Glutamatergic neuron (in vitro differentiated cells): ENCODE measurements at regions not wholly inside any gene's neighbourhood (a gene's known extent, or its start where the extent isn't known, plus 50 kb on each side); places are given as distances from the start of the nearest gene placed in this dataset.

ENCODE experiments used
- DNase-seq: peaks from one replicate; pipeline ENCODE4 v3.0.0; 2022
- H3K27ac Mint-ChIP-seq: one replicate; pipeline ENCODE4 v1.8.0; 2020; ENCODE audit warnings: mild to moderate bottlenecking, mixed read lengths, inconsistent platforms; ENCODE audit not compliant: unreplicated experiment
- H3K27me3 Mint-ChIP-seq: one replicate; pipeline ENCODE4 v1.8.0; 2020; ENCODE audit warnings: mild to moderate bottlenecking, moderate library complexity, mixed read lengths, inconsistent platforms; ENCODE audit not compliant: unreplicated experiment
- H3K36me3 Mint-ChIP-seq: one replicate; pipeline ENCODE4 v1.8.0; 2020; ENCODE audit warnings: mild to moderate bottlenecking, mixed read lengths, inconsistent platforms; ENCODE audit not compliant: unreplicated experiment
- H3K4me1 Mint-ChIP-seq: one replicate; pipeline ENCODE4 v1.8.0; 2020; ENCODE audit warnings: mild to moderate bottlenecking, low read depth, mixed read lengths, inconsistent platforms; ENCODE audit not compliant: unreplicated experiment
- H3K4me3 Mint-ChIP-seq: one replicate; pipeline ENCODE4 v1.8.0; 2020; ENCODE audit warnings: mild to moderate bottlenecking, mixed read lengths, inconsistent platforms; ENCODE audit not compliant: unreplicated experiment
- H3K9me3 Mint-ChIP-seq: one replicate; pipeline ENCODE4 v1.8.0; 2020; ENCODE audit warnings: mild to moderate bottlenecking, moderate library complexity, mixed read lengths, inconsistent platforms; ENCODE audit not compliant: unreplicated experiment
- TF ChIP-seq, protein P1 (sequence below): fragments of 200-600 bp; sonication (generic); IDR thresholded peaks from one replicate; pipeline ENCODE4 v1.5.0; 2021; ENCODE audit not compliant: partially characterized antibody, unreplicated experiment

DNA sequence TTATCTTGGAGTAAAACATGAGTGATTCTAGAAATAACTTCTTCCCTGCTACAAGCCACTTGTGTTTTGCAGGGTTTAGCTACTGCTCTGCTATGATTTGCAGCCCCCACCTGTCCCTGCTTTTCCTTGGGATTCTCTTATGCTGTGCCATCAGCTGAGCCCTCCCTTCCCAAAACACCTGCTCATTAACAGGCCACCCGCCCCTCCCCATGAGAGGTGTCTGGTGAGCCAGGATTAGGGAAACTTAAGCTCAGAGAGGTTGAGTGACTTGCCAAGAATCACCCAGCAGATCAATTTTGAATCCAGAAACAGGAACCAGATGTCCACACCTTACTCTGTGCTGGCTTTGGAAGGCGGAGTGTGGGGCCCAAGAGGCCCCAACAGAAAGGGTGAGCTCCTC lies 111.7 kb upstream of the CXCL14 start:
- H3K36me3 Mint-ChIP-seq: no peaks in the 10 kb centered on the region
- no peak overlapping the region for H3K27ac Mint-ChIP-seq
- H3K9me3 Mint-ChIP-seq: no peaks in the 10 kb centered on the region
- no peaks in the 10 kb centered on the region for H3K4me1 Mint-ChIP-seq
- no peak for DNase-seq
- TF ChIP-seq, protein P1, sequence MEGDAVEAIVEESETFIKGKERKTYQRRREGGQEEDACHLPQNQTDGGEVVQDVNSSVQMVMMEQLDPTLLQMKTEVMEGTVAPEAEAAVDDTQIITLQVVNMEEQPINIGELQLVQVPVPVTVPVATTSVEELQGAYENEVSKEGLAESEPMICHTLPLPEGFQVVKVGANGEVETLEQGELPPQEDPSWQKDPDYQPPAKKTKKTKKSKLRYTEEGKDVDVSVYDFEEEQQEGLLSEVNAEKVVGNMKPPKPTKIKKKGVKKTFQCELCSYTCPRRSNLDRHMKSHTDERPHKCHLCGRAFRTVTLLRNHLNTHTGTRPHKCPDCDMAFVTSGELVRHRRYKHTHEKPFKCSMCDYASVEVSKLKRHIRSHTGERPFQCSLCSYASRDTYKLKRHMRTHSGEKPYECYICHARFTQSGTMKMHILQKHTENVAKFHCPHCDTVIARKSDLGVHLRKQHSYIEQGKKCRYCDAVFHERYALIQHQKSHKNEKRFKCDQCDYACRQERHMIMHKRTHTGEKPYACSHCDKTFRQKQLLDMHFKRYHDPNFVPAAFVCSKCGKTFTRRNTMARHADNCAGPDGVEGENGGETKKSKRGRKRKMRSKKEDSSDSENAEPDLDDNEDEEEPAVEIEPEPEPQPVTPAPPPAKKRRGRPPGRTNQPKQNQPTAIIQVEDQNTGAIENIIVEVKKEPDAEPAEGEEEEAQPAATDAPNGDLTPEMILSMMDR: no peak
- no peak overlapping the region for H3K4me3 Mint-ChIP-seq
- peaks cover 2% of the 10 kb centered on the region for H3K27me3 Mint-ChIP-seq

DNA sequence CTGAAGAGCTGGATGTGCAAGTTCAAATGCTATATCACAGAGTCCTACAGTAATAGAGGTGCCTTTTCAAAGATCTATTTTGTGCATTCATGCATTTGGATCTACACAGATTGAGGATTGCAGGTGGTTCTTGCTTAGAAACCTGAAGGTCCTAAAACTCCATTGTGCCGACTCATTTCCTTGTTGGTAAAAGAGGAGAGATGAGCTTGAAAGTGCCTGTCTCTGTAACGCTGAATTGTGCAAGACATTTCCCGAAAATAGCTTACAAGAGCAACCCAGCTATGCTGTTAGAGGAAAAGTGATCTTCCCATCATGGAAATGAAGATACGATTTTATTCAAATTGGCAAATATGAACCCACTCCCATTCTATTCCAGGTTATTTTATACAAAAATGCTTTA lies 110.7 kb upstream of the CXCL14 start:
- DNase-seq: no peak
- Mint-ChIP-seq H3K27me3 (peaks cover 2% of the 10 kb centered on the region), H3K36me3 (no peaks in the 10 kb centered on the region), H3K4me3 (no peak overlapping the region), H3K27ac (no peak overlapping the region), H3K9me3 (no peaks in the 10 kb centered on the region), H3K4me1 (no peaks in the 10 kb centered on the region)
- TF ChIP-seq, protein P1: no peak

DNA sequence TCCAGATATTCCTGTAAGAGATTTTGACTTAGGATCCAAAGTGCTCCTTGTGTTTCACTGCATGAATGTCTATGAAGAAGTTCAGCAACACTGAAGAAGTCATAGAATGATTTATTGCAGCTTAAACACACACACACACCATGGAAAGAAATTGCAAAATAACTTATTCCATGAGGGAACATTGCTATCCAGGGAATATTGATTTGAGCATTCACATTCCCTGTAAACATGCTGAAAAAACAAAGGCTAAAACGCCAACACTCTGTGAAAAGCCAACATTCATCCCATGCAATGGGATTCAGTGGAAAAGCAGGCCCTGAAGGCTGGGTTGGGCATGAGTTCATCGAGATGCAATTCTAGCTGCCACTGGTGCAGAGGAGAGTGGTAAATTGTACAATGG lies 109.6 kb upstream of the CXCL14 start:
- no peak for DNase-seq
- Mint-ChIP-seq H3K27me3 (peaks cover 2% of the 10 kb centered on the region), H3K4me1 (no peaks in the 10 kb centered on the region), H3K9me3 (no peaks in the 10 kb centered on the region), H3K36me3 (no peaks in the 10 kb centered on the region), H3K27ac (no peak overlapping the region), H3K4me3 (no peak overlapping the region)
- TF ChIP-seq, protein P1: no peak

DNA sequence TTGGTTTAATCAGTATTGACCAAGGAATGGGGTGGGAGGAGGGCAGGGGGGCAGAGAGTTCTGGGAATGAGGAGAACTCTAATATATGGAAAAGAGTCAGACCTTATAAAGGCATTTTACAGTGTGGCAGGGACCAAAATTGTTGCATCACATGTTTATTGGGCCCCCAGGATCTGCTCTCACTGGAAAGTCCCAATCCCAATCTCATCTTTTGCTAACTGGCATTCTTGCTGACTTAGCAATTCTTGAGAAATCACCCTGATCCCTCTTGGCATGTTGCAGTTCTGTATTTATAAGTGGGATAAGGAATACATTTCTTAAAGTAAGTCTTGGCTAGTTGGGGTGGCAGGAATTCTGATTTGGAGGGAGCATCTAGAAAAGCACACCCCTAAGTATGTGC lies 104.4 kb upstream of the CXCL14 start:
- no peak for DNase-seq
- TF ChIP-seq, protein P1: no peak
- Mint-ChIP-seq H3K36me3 (peaks cover 26% of the 10 kb centered on the region), H3K9me3 (peaks cover 16% of the 10 kb centered on the region), H3K4me3 (no peak overlapping the region), H3K27ac (no peak overlapping the region), H3K4me1 (no peaks in the 10 kb centered on the region), H3K27me3 (peaks cover 2% of the 10 kb centered on the region)

DNA sequence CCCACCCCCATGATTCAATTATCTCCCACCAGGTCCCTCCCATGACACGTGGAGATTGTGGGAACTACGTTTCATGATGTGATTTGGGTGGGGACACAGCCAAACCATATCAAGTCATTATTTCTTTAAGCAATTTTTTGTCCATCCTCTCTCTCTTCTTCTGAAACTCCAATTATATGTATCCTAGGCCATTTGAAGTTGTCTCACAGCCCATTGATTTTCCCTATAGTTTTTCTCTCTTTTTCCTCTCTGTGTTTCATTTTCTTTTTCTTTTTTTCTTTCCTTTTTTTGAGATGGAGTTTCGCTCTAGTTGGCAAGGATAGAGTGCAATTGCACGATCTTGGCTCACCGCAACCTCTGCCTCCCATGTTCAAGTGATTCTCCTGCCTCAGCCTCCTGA lies 101.9 kb upstream of the CXCL14 start:
- no peaks in the 10 kb centered on the region for H3K4me1 Mint-ChIP-seq
- peaks cover 34% of the 10 kb centered on the region for H3K36me3 Mint-ChIP-seq
- DNase-seq: no peak
- H3K27me3 Mint-ChIP-seq: peaks cover 2% of the 10 kb centered on the region
- H3K4me3 Mint-ChIP-seq: no peak overlapping the region
- TF ChIP-seq, protein P1: no peak
- peaks cover 21% of the 10 kb centered on the region for H3K9me3 Mint-ChIP-seq
- no peak overlapping the region for H3K27ac Mint-ChIP-seq
